AG09319 (cell line): ENCODE measurements at regions not wholly inside any gene's neighbourhood (a gene's known extent, or its start where the extent isn't known, plus 50 kb on each side); places are given as distances from the start of the nearest gene placed in this dataset.

ENCODE experiments used
- DNase-seq: peaks from one replicate; pipeline ENCODE4 v3.0.0-alpha.2; 2010; ENCODE audit warnings: low read depth; ENCODE audit errors: extremely low read depth
- TF ChIP-seq, protein P1 (sequence below): IDR thresholded peaks from 2 replicates; pipeline ENCODE4 v1.5.1; 2011; ENCODE audit warnings: low read depth, mild to moderate bottlenecking, inconsistent platforms, low read length, moderate library complexity

- no peak for DNase-seq
- TF ChIP-seq, protein P1, sequence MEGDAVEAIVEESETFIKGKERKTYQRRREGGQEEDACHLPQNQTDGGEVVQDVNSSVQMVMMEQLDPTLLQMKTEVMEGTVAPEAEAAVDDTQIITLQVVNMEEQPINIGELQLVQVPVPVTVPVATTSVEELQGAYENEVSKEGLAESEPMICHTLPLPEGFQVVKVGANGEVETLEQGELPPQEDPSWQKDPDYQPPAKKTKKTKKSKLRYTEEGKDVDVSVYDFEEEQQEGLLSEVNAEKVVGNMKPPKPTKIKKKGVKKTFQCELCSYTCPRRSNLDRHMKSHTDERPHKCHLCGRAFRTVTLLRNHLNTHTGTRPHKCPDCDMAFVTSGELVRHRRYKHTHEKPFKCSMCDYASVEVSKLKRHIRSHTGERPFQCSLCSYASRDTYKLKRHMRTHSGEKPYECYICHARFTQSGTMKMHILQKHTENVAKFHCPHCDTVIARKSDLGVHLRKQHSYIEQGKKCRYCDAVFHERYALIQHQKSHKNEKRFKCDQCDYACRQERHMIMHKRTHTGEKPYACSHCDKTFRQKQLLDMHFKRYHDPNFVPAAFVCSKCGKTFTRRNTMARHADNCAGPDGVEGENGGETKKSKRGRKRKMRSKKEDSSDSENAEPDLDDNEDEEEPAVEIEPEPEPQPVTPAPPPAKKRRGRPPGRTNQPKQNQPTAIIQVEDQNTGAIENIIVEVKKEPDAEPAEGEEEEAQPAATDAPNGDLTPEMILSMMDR, result peak; percentile 11; the same call in 1 of the 2 replicates
These were observed 379.1 kb downstream of the DMRT2 start for GRCh38 chr9:1429297-1429696.

DNA sequence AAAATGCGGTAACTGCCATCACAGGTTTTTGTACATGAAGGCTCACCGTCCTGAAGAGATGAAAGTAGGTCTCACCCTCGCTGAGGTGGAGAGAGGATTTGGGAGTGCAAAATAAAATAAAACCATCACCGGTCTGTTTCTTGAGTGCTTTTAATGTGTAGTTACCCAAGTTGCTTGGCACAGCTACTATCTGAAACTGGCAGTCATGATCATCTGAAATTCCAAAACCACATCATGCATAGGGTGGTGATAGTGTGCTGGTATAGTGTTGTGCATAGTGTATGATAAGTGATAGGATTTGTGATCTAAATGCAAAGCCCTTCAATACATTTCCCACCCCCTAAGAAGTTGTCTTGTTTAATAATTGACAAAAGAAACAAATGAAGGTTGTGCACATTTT is 381.3 kb downstream of the DMRT2 start:
- no peak for DNase-seq
- TF ChIP-seq, protein P1, result no peak

DNA sequence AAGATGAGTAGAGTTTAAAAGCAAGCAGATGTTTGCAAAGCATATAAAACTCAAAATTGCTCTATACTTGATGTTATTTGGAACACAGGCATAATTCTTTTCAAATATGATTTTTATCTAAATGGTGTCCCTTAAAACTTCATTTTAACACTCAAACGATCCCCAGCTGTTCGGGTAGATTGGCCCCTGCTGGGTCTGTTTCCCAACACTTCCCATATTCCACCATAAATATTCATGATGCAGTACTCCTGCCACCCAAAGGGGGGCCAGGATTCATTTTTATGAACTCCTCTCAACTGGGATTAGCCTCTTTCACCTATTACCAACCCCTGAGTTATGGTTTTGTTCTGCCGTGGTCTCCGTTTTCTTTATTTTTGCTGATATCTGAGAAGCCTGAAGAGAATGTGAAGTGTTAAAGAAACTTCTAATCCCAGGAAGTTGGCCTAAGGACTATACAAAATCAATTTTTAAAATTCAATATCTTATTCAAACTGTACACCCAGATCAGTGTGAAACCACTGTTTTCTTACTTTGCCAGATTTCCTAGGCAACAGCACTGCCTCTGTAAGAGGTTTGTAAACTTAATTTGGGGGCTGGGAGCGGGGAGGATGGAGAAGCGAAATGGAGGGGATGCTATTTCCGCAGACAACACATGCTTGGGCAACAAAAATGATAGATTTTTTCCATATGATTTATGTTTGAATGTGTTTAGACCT is 384.1 kb downstream of the DMRT2 start:
- DNase-seq, result no peak
- TF ChIP-seq, protein P1, result no peak; the same call in 1 of the 2 replicates

- TF ChIP-seq, protein P1, result no peak
- DNase-seq, result no peak
These were observed 384.7 kb downstream of the DMRT2 start for GRCh38 chr9:1434811-1435210.

DNA sequence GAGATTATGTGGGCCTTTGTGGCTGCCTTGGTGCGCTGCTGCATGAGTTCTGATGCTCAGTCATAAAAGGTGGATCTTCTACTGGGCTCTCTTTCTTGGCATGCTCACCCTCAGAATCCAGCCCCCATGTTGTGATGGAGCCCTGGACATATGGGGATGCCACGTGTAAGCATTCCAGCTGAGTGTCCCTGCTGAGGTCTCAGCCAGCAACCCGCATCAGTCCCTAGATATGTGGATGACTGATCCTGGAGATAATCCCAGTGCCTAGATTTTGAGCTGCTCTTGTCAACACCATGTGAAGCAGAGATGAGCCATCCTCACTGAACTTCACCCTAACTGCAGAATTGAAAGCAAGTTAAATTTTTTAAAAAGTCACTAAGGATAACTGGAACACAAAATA is 390.1 kb downstream of the DMRT2 start:
- no peak for DNase-seq
- TF ChIP-seq, protein P1, result no peak

DNA sequence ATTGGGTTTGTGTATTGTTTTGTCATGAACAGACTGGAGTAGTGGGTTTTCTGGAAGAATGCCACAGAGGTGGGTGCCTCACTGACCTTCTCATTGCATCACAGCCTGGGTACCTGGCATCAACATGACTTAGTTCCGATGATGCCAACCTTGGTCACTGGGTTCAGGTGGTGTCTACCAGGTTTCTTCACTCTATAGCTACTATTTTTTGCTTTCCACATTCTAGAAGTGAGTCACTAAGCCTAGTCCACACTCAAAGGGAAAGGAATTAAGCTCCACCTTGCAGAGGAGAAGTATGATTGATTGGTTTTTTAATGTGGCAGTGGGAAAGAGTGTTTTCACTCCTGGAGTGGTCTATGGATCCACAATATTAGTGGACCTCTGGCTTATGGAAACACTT is 391.9 kb downstream of the DMRT2 start:
- TF ChIP-seq, protein P1, result no peak
- no peak for DNase-seq

GRCh38 chr9:1443450-1443849 is 393.3 kb downstream of the DMRT2 start:
- no peak for DNase-seq
- TF ChIP-seq, protein P1, result no peak
